Tibial nerve (tissue), 3 donors: ENCODE measurements at regions not wholly inside any gene's neighbourhood (a gene's known extent, or its start where the extent isn't known, plus 50 kb on each side); places are given as distances from the start of the nearest gene placed in this dataset.

ENCODE experiments used
- POLR2A ChIP-seq, 2 donors: fragments of 450-650 bp; IDR thresholded peaks; one replicate each; pipeline ENCODE4 v1.6.1; 2017; ENCODE audit warnings: antibody characterized with exemption in 2 of 2, mild to moderate bottlenecking in 2 of 2, moderate library complexity in 2 of 2
- TF ChIP-seq, protein P1 (sequence below), 5 experiments: fragments of 200-600 bp in 3 of 5; fragments of 450-650 bp in 2 of 5; sonication (generic) in 3 of 5; IDR thresholded peaks; one replicate each; pipeline ENCODE4 v1.5.1; 2016 to 2019; ENCODE audit warnings: antibody characterized with exemption in 5 of 5, mild to moderate bottlenecking in 3 of 5, moderate library complexity in 2 of 5

DNA sequence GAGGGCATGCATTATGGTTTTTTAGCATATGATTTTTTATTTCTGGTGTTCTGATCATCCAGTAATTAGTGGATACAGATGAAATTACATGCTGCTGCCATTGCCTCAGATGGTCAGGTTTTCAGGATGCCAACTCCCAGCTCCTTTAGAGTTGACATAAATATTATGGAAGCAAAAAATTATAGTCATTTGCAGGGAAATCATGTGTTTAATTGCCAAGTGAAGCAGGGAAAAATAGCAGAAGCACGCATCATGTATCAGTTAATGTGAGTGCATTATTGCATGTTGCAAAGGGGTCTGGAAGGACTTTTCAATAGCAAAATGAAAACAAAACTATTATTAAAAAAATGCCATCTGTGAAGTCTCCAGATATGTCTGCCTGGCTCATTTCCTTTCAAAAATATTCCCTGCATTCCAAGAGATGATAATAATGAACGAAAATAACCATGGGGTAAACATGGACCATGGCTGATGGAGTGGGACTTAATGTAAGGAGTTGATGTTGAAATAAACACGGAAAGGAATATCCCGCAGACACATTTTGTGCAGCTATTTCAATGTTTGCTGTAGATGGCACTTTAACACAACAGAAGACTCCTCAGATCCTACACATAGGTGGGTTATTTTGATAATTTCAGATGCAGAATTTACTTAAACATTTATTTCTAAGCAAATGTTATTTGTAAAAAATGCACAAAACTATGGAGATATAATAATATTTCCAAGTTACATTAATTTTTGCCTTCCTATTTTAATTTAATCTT is 87.7 kb upstream of the DYNAP start:
- TF ChIP-seq, protein P1, sequence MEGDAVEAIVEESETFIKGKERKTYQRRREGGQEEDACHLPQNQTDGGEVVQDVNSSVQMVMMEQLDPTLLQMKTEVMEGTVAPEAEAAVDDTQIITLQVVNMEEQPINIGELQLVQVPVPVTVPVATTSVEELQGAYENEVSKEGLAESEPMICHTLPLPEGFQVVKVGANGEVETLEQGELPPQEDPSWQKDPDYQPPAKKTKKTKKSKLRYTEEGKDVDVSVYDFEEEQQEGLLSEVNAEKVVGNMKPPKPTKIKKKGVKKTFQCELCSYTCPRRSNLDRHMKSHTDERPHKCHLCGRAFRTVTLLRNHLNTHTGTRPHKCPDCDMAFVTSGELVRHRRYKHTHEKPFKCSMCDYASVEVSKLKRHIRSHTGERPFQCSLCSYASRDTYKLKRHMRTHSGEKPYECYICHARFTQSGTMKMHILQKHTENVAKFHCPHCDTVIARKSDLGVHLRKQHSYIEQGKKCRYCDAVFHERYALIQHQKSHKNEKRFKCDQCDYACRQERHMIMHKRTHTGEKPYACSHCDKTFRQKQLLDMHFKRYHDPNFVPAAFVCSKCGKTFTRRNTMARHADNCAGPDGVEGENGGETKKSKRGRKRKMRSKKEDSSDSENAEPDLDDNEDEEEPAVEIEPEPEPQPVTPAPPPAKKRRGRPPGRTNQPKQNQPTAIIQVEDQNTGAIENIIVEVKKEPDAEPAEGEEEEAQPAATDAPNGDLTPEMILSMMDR (IDR thresholded peaks at IDR 0.05) = no peak
- no peak for TF ChIP-seq POLR2A (IDR thresholded peaks at IDR 0.05)
